HG03045 (cell line): ENCODE measurements at regions not wholly inside any gene's neighbourhood (a gene's known extent, or its start where the extent isn't known, plus 50 kb on each side); places are given as distances from the start of the nearest gene placed in this dataset.
A peak's percentile ranks its signal among the peaks of the same experiment; 100 is the strongest.
"Not testable (repeated sequence)": the region's sequence is repeated elsewhere in the genome, so short reads cannot be mapped to it uniquely, and the experiment has no call there.

ENCODE experiments used
- ATAC-seq: cut with Tn5 transposase; IDR thresholded peaks from one replicate; pipeline ENCODE4 v1.9.1; 2021; ENCODE audit warnings: mild to moderate bottlenecking, moderate library complexity; ENCODE audit not compliant: unreplicated experiment

GRCh38 chr6:144568241-144568640 is 283.1 kb downstream of the UTRN start:
- no peak for ATAC-seq

- ATAC-seq: not testable (repeated sequence)
Observed at GRCh38 chr6:144572541-144572940, 287.4 kb downstream of the UTRN start.

- no peak for ATAC-seq
Observed at GRCh38 chr6:144574796-144575195, 289.7 kb downstream of the UTRN start.

GRCh38 chr6:144575327-144575726 is 290.2 kb downstream of the UTRN start:
- ATAC-seq: no peak

- no peak for ATAC-seq
Observed at GRCh38 chr6:144576871-144577270, 291.7 kb downstream of the UTRN start.

GRCh38 chr6:144578385-144579350 is 293.5 kb downstream of the UTRN start:
- ATAC-seq: no peak

- ATAC-seq: no peak
Observed at GRCh38 chr6:144580039-144580438, 294.9 kb downstream of the UTRN start.

- no peak for ATAC-seq
Observed at GRCh38 chr6:144580771-144581170, 295.6 kb downstream of the UTRN start.

- no peak for ATAC-seq
Observed at GRCh38 chr6:144581812-144582537, 296.8 kb downstream of the UTRN start.

- peak; percentile 92 for ATAC-seq
Observed at GRCh38 chr6:144582939-144583613, 297.9 kb downstream of the UTRN start.

- no peak for ATAC-seq
Observed at GRCh38 chr6:144583614-144583954, 298.4 kb downstream of the UTRN start.

- ATAC-seq: no peak
Observed at GRCh38 chr6:144585217-144585814, 300.2 kb downstream of the UTRN start.

- no peak for ATAC-seq
Observed at GRCh38 chr6:144586986-144587385, 301.9 kb downstream of the UTRN start.

- peak; percentile 42 for ATAC-seq
Observed at GRCh38 chr6:144588697-144589325, 303.7 kb downstream of the UTRN start.

GRCh38 chr6:144590532-144590931 is 305.4 kb downstream of the UTRN start:
- ATAC-seq: no peak

GRCh38 chr6:144593392-144593791 is 308.3 kb downstream of the UTRN start:
- no peak for ATAC-seq

GRCh38 chr6:144594585-144594984 is 309.4 kb downstream of the UTRN start:
- no peak for ATAC-seq

- no peak for ATAC-seq
Observed at GRCh38 chr6:144595266-144595665, 310.1 kb downstream of the UTRN start.

GRCh38 chr6:144597511-144597910 is 312.4 kb downstream of the UTRN start:
- ATAC-seq: no peak

- no peak for ATAC-seq
Observed at GRCh38 chr6:144599615-144600014, 314.5 kb downstream of the UTRN start.

GRCh38 chr6:144601221-144601620 is 316.1 kb downstream of the UTRN start:
- ATAC-seq: no peak
